GM19324 (cell line): ENCODE measurements at regions not wholly inside any gene's neighbourhood (a gene's known extent, or its start where the extent isn't known, plus 50 kb on each side); places are given as distances from the start of the nearest gene placed in this dataset.
"Not testable (repeated sequence)": the region's sequence is repeated elsewhere in the genome, so short reads cannot be mapped to it uniquely, and the experiment has no call there.

Experiments
- ATAC-seq: cut with Tn5 transposase; IDR thresholded peaks from one replicate; pipeline ENCODE4 v1.9.1; 2021; ENCODE audit warnings: mild to moderate bottlenecking, moderate library complexity; ENCODE audit not compliant: unreplicated experiment, low FRiP score

- ATAC-seq, result no peak
These were observed 952.5 kb upstream of the FAT3 start for GRCh38 chr11:91272089-91272488.

- ATAC-seq, result not testable (repeated sequence)
These were observed 955.9 kb upstream of the FAT3 start for GRCh38 chr11:91268512-91269295.

- no peak for ATAC-seq
These were observed 958.7 kb upstream of the FAT3 start for GRCh38 chr11:91265946-91266345.

GRCh38 chr11:91264481-91264880, 960.1 kb upstream of the FAT3 start:
- no peak for ATAC-seq

- no peak for ATAC-seq
These were observed 960.9 kb upstream of the FAT3 start for GRCh38 chr11:91263496-91264365.

GRCh38 chr11:91261513-91261912, 963.1 kb upstream of the FAT3 start:
- ATAC-seq, result no peak

GRCh38 chr11:91258876-91259275, 965.7 kb upstream of the FAT3 start:
- ATAC-seq, result no peak

GRCh38 chr11:91257667-91258066, 967.0 kb upstream of the FAT3 start:
- no peak for ATAC-seq

- no peak for ATAC-seq
These were observed 976.3 kb upstream of the FAT3 start for GRCh38 chr11:91248199-91248807.

- ATAC-seq, result no peak
These were observed 977.4 kb upstream of the FAT3 start for GRCh38 chr11:91247009-91247735.

- no peak for ATAC-seq
These were observed 979.7 kb upstream of the FAT3 start for GRCh38 chr11:91244912-91245311.

GRCh38 chr11:91243630-91244029, 981.0 kb upstream of the FAT3 start:
- ATAC-seq, result no peak

- no peak for ATAC-seq
These were observed 981.6 kb upstream of the FAT3 start for GRCh38 chr11:91243051-91243450.

- ATAC-seq, result no peak
These were observed 983.4 kb upstream of the FAT3 start for GRCh38 chr11:91241226-91241625.

- no peak for ATAC-seq
These were observed 985.3 kb upstream of the FAT3 start for GRCh38 chr11:91239359-91239758.

GRCh38 chr11:91231226-91231625, 993.4 kb upstream of the FAT3 start:
- no peak for ATAC-seq

GRCh38 chr11:91230647-91231046, 994.0 kb upstream of the FAT3 start:
- ATAC-seq, result no peak

GRCh38 chr11:91222830-91223229, 1000.0 kb upstream of the CHORDC1 start:
- ATAC-seq, result no peak

GRCh38 chr11:91220476-91221202, 997.8 kb upstream of the CHORDC1 start:
- ATAC-seq, result no peak

GRCh38 chr11:91219535-91219934, 996.7 kb upstream of the CHORDC1 start:
- no peak for ATAC-seq
